HG02943 (cell line): ENCODE measurements at regions not wholly inside any gene's neighbourhood (a gene's known extent, or its start where the extent isn't known, plus 50 kb on each side); places are given as distances from the start of the nearest gene placed in this dataset.
A peak's percentile ranks its signal among the peaks of the same experiment; 100 is the strongest.

Source experiments
- ATAC-seq: cut with Tn5 transposase; IDR thresholded peaks from one replicate; pipeline ENCODE4 v1.9.1; 2021; ENCODE audit warnings: mild to moderate bottlenecking, low read depth, moderate library complexity; ENCODE audit not compliant: unreplicated experiment

DNA sequence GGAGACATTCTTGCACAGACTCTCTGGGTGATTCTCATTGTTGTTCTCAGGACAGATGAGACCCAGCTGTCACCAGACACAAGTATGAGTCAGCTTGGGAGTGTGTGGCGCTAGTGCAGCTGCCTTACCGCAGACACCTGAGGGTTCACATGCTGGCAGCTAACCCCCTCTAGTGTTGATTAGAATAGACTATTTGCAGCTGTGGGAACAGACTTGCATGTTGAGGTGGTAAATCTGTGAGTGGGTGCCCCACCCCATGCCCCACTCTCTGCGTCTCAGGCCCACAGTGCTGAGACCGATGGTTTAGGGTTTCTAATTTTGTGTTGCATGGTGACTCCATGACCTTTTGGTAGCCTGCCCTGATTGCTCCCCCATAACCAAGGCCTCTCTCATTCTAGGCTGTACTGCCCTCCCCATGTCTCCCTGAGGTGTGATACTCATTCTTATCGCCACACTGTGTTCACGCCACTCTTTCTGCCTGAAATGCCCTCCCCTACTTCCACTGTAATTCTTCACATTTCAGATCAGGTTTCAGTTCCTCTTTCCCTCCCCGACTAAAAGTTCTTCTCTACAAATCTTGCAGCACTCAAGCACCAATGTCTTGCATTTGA, 73.7 kb upstream of the KIRREL3 start:
- peak; percentile 92 for ATAC-seq

- ATAC-seq = no peak
Observed at GRCh38 chr11:127073621-127074020, 73.1 kb upstream of the KIRREL3 start.

DNA sequence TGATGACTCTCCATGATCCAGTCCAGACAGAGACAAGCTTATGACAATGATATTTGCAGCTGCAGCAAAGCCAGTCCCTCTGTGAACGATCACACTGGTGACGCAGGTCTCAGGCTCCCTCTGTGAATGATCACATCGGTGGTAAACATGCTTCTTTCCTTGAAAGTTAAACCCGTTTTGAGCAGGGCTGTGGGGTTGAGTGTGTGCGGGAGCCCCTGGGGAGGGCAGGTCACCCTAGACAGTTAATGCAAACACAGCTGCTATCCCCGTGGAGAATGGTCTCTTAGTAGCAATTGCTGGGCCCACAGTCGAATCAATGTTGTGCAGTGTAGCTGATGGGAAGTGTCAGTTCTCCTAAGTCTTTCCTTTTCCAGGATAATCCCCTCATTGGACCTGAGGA, 71.0 kb upstream of the KIRREL3 start:
- ATAC-seq = no peak

- ATAC-seq = no peak
Observed at GRCh38 chr11:127070808-127071207, 70.2 kb upstream of the KIRREL3 start.

DNA sequence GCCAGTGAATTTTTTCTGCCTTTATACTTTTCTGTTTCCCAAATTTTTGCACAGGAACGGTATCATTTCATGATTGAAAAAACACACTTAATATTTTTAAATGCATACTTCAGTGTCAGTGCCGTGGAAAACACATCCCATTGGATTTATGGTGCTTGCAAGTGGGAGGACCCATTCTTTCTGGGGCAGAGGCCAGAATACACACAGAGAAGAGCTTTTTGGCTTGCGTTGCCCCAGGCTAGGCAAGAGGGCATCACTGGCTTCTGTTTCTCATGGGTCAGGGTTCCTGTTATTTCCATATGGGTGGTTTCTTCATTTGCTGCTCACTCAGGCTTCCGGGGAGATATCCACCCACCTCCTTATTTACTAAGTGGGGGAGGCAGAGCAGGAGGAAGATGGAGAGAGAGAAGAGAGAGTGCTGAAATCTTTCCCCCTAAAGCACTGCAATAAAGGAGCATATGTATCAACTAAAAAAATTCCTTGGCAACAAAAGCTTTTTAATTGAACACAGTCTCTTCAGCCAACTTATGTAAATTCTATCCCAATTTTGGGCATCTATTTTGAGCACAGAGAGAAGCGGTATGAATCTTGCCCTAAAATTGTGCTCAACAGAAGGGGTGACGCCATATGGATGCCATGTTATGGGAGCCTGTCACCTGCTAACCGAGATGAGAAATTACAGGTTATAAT, 66.0 kb upstream of the KIRREL3 start:
- no peak for ATAC-seq

DNA sequence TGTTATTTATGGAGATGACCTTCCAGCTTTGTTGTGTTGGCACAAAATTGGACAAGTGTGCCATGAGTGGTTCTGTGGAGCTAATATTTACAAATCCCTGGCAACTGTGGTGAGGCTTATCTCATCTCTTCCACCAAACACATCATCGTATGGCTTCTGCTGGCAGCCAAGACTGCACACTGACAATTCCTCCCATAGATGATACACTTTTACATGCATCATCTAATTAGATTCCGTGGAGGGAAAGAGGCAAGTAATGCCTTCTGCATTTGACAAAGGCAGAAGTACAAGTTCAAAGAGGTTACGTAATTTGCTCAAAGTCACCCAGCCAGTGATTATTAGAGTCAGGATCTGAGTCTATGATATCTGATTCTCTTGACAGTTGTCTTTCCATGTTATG, 62.7 kb upstream of the KIRREL3 start:
- no peak for ATAC-seq

DNA sequence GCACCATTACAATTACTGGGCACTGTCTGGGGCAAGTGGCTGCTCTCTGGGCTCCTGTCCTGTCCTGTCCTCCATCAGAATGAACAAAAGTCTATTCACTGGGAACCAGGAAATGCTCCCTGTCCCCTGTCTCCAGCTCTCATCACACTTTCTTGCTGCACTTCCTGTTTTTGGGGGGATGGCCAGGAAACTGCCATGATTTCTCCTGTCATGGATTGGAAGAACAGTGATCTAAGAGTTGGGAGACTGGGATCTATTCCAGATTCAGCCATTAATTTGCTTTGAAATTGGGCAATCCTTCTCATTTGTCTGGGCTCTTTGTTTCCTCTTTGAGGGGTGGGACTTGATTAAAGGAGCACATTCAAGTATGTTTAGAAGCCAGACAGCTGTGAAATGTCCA, 61.4 kb upstream of the KIRREL3 start:
- no peak for ATAC-seq

- no peak for ATAC-seq
Observed at GRCh38 chr11:127059750-127060149, 59.2 kb upstream of the KIRREL3 start.

- ATAC-seq = no peak
Observed at GRCh38 chr11:127059286-127059685, 58.7 kb upstream of the KIRREL3 start.

- no peak for ATAC-seq
Observed at GRCh38 chr11:127058524-127058923, 58.0 kb upstream of the KIRREL3 start.

GRCh38 chr11:127057126-127057525, 56.6 kb upstream of the KIRREL3 start:
- ATAC-seq = no peak

- no peak for ATAC-seq
Observed at GRCh38 chr11:127056338-127056971, 55.9 kb upstream of the KIRREL3 start.

DNA sequence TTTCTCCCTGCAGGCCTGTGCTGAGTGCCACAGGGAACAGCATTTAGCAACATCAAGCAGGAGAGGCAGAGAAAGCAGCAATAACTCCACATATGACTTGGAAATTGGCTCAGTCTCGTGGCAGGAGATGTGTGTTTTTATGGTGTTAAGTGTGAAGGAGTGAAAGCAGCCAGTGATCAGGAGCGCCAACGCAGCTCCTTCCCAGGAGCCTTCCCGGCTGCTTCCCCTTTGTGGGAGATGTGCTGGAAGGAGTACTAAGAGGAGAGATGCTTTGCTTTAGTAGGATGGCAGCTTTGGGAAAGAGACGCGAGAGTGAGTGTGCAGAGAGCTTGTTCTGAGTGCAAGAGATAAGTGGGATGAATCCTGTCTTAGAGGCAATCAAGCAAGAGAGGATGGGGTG, 54.7 kb upstream of the KIRREL3 start:
- no peak for ATAC-seq

DNA sequence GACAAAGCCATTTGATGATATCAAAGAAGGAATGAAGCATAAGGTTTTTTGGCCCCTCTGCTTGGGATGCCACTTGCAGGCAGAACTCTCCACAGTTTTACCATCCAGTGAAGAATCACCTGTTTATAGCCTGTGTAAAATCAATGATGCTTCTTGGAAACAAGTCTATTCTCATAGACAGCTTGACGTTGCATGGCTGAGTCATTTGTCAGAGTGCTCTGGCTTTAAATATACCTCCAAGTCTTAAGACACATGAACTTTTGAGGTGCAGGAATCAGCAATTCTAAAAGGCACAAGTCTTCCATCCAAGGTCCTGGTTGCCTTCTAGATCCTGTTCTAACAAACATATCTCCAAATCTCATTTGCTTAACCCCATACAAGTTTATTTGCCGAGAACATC, 53.6 kb upstream of the KIRREL3 start:
- no peak for ATAC-seq

DNA sequence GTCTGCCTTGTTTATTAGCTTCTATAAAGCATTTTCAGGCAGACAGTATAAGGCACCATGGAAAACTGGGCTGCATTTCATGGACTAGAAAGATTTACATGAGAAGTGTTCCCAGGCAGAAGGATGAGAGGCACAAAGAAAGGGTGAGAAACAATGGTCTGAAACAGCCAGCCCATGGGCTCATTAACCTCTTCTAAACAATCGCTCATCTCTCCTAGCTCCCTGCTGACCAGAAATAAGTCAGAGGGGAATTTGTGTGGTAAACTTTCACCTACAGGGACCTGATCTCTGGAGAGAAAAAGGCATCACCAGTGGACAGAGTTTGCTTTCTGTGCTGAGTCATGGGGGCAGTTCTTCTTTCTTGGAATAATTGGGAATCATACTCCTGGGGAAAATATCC, 51.8 kb upstream of the KIRREL3 start:
- ATAC-seq = no peak
